LNCaP clone FGC (cell line): ENCODE measurements at regions not wholly inside any gene's neighbourhood (a gene's known extent, or its start where the extent isn't known, plus 50 kb on each side); places are given as distances from the start of the nearest gene placed in this dataset.

ENCODE experiments used
- DNase-seq: peaks from one replicate; pipeline ENCODE4 v3.0.0-alpha.2; 2011; ENCODE audit warnings: low read depth
- H3K4me3 ChIP-seq: 2 replicates; pipeline ENCODE4 v1.5.1; 2011; ENCODE audit warnings: mild to moderate bottlenecking, low read depth, low read length, control low read depth
- TF ChIP-seq, protein P1 (sequence below): IDR thresholded peaks from 2 replicates; pipeline ENCODE4 v1.5.1; 2012; ENCODE audit warnings: mild to moderate bottlenecking; ENCODE audit not compliant: control insufficient read depth, insufficient read depth; ENCODE audit errors: extremely low read depth

DNA sequence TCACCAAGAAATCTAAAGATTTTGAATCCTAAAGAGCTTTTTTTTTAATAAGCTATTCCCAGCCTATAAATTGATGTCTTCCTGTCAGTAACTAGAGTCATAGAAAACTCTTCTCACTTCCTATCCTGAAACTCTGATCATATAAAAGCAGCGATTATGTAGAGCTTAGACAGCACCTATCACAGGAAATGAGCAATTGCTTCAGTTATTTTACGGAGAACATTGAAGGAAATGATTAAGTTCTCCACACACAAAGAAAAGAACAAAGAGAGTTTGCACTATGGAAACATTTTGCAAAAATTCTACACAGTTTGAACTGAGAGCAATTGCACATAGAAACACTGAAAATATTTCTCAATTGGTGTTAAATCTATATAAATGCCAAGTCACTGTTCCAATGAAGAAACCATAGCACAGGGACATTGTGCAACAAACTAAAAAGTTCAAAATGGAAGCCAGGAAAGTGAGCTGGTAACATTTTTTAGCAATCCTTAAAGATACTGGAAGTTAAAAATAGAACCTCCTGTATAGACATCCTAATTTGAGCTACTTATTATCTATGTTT, 291.5 kb upstream of the ARHGEF26 start:
- TF ChIP-seq, protein P1, sequence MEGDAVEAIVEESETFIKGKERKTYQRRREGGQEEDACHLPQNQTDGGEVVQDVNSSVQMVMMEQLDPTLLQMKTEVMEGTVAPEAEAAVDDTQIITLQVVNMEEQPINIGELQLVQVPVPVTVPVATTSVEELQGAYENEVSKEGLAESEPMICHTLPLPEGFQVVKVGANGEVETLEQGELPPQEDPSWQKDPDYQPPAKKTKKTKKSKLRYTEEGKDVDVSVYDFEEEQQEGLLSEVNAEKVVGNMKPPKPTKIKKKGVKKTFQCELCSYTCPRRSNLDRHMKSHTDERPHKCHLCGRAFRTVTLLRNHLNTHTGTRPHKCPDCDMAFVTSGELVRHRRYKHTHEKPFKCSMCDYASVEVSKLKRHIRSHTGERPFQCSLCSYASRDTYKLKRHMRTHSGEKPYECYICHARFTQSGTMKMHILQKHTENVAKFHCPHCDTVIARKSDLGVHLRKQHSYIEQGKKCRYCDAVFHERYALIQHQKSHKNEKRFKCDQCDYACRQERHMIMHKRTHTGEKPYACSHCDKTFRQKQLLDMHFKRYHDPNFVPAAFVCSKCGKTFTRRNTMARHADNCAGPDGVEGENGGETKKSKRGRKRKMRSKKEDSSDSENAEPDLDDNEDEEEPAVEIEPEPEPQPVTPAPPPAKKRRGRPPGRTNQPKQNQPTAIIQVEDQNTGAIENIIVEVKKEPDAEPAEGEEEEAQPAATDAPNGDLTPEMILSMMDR: no peak
- DNase-seq: no peak
- H3K4me3 ChIP-seq: no peak overlapping the region

DNA sequence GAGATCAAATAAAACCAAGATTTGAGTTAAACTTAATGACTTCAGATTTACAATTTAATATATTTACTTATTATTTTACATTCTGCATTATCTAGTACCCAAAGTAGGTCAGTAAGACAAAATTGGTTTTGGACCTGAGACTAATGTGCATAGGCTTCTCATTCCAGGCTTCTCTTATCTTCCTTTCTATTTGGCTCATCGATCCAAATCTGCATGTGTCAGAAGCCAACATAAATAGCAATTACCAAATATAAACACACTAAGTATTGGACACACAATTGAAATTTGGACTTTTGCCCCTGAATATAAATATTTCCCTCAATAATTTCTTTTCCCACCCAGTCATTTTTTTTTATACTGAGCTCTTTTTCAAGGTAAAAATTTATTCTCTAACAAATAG, 290.6 kb upstream of the ARHGEF26 start:
- no peak overlapping the region for H3K4me3 ChIP-seq
- TF ChIP-seq, protein P1: no peak
- DNase-seq: peak; percentile 3

DNA sequence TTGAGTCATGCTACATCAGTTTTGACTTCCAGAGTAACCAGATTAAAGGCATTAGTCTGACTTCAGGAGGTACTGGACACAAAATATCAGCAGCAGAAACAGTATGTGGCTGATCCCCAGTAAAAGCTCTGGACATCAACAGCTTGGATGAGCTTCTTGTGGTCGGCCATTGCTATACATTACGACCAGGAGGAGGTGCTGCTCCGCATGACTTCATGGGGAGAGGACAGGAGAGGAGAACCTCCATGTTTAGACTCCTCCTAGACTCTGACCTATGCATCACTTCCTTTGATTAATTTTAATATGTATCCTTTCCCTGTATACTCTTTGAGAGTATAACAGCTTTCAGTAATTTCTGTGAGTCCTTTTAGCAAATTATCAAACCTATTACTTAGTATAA, 285.6 kb upstream of the ARHGEF26 start:
- TF ChIP-seq, protein P1: peak; percentile 19; the same call in 1 of the 2 replicates
- DNase-seq: no peak
- H3K4me3 ChIP-seq: no peak overlapping the region

DNA sequence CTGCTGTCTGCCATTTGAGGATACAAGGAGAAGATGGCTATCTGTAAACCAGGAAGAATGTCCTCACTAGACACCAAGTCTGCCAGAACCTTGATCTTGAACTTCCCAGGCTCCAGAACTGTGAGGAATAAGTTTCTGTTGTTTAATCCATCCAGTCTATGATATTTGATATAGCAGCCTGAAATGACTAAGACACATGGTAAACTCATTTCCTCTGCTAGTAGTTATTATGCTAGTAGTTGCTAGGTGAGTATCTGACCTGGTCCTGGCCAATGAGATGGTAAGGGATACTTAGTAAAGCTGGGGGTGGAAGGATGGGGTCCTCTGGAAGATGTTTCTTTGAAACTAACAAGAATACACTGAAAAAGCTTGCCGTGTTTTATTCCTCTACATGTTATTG, 280.7 kb upstream of the ARHGEF26 start:
- DNase-seq: no peak
- TF ChIP-seq, protein P1: no peak
- no peak overlapping the region for H3K4me3 ChIP-seq

DNA sequence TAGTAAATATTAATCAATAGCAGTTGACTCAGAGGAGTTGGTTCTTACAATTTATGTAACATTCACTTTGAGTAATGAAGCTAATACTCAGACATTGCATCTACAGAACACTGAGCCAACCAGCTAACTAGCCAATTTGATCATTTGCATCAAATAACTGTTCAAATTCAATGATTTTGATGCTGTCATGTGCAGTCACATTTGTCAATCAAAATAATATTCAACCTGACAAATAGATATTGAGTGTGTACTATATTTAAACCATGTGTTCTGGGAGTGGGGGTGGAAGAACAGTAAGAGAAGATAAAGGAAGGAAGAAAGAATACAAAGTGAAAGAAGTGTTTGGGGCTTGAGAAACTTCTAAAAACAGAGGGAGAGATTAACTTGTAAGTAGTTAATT, 277.2 kb upstream of the ARHGEF26 start:
- DNase-seq: no peak
- TF ChIP-seq, protein P1: no peak
- H3K4me3 ChIP-seq: no peak overlapping the region

DNA sequence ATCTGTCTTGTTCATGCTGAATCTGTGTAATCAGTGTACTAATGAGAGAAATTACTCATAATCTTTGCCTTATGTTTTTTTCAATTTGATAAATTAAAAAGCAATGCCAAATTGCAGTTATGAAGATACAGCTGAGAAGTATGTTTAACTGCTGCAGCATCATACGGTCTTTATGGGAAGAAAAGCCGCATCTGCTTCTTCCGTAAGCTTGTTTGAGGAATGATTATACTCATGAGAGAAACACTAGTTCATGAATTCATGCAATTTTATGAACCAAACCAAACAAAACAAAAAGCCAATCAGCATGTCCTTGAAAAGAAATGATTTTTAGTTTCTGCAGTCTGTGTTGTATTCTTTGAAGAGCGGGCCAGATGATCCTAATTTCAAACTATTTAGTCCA, 275.9 kb upstream of the ARHGEF26 start:
- no peak for DNase-seq
- no peak overlapping the region for H3K4me3 ChIP-seq
- TF ChIP-seq, protein P1: no peak

DNA sequence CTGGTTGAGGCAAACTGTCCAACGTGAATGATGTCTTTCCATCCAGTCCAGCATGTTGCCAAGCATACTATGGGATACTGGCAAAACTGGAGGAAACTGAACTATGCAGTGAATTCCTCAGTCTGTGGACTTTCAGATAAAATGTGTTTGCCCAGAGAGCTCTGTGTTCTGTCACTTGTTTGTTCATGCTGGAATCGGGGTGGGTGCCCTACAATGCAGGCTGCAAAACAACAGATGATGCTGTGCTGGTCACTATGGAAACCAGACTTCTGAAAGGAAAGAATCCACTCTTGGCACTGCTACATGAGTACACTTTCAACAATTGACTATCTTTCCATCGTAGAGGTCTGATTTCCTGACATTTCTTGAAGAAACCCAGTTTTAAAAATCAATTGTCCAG, 272.5 kb upstream of the ARHGEF26 start:
- H3K4me3 ChIP-seq: no peak overlapping the region
- TF ChIP-seq, protein P1: no peak
- no peak for DNase-seq
